ENCODE measurements at regions not wholly inside any gene's neighbourhood (a gene's known extent, or its start where the extent isn't known, plus 50 kb on each side); places are given as distances from the start of the nearest gene placed in this dataset.
"Not testable (repeated sequence)": the region's sequence is repeated elsewhere in the genome, so short reads cannot be mapped to it uniquely, and the experiment has no call there.

GRCh38 chr5:87150630-87151029 lies 117.1 kb upstream of the RASA1 start:
- no peak for DNase-seq

- no peak for DNase-seq
Measured at GRCh38 chr5:87151547-87151946, 116.1 kb upstream of the RASA1 start.

DNA sequence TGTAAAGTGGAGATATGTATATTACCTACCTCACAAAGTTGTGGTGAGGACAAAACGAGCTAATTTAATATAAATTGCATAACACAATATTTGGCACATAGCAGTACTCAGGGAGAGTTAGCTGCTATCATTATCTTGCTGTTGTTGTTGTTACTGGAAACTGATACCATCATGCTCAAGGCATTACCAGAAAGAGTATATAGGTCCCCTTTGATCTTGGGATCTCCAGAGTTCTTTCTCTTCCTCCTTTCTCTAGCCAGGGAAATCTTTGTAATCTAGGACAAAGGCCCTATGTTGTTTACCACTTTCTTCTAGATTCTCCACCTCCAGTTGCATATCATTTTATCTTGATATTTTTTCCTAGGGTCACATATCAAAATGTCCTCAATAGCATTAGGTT lies 114.8 kb upstream of the RASA1 start:
- no peak for DNase-seq

GRCh38 chr5:87154191-87154590 lies 113.5 kb upstream of the RASA1 start:
- DNase-seq: no peak

- DNase-seq: no peak
Measured at GRCh38 chr5:87155106-87155505, 112.6 kb upstream of the RASA1 start.

DNA sequence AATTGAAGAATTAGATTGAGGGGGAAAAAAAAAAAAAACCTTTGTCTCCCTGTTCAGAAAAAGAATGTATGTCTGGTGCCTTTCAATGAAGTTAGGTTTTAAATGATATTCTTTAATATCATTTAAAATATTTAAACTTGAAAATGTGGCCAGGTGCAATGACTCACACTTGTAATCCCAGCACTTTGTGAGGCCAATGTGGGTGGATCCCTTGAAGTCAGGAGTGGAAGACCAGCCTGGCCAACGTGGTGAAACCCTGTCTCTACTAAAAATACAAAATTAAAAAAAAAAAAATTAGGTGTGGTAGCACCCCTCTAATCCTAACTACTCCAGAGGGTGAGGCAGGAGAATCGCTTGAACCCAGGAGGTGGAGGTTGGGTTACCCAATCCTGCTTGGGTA lies 111.1 kb upstream of the RASA1 start:
- DNase-seq: no peak

DNA sequence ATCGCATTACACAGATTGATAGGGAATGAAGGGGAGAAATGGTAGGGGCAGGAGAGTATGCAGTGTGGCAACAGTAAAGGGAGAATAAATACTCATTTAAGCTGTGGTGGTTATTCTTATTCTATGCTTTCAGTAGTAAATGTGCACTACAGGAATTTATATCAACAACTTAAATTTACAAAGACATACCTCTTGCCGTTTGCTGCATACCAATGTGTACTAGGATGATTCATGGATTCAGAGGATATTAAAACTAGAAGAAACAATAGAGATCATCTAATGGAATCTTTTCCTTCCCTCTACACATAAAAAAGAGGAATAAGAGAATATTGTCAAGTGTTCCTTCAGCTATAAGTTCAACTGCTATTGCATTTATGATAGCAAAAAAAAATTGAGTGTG lies 103.3 kb upstream of the RASA1 start:
- no peak for DNase-seq

GRCh38 chr5:87169300-87169991 lies 98.2 kb upstream of the RASA1 start:
- no peak for DNase-seq

GRCh38 chr5:87170799-87171198 lies 96.9 kb upstream of the RASA1 start:
- no peak for DNase-seq

- no peak for DNase-seq
Measured at GRCh38 chr5:87182649-87183048, 85.0 kb upstream of the RASA1 start.

GRCh38 chr5:87183896-87184295 lies 83.8 kb upstream of the RASA1 start:
- DNase-seq: no peak

DNA sequence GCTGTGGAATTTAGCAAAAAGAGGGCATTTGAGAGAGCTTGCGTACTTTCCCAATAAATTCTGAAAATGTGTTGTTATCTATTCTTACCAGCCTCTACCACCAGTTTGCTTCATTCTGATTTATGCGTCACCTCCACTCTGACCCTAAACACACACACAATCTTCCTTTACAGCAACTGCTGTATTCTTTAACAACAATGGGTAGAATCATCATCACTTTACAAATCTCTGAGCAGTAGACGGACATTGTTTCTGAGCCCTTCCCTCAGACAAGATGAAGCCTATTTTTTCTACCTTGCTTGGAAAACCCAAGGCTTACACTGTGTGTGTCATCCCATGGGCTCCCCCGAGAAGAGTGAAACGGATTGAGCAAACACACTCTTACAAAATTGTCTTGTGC lies 83.1 kb upstream of the RASA1 start:
- no peak for DNase-seq

- no peak for DNase-seq
Measured at GRCh38 chr5:87185838-87186237, 81.8 kb upstream of the RASA1 start.

GRCh38 chr5:87188391-87188790 lies 79.3 kb upstream of the RASA1 start:
- no peak for DNase-seq

GRCh38 chr5:87190041-87190440 lies 77.6 kb upstream of the RASA1 start:
- DNase-seq: no peak

DNA sequence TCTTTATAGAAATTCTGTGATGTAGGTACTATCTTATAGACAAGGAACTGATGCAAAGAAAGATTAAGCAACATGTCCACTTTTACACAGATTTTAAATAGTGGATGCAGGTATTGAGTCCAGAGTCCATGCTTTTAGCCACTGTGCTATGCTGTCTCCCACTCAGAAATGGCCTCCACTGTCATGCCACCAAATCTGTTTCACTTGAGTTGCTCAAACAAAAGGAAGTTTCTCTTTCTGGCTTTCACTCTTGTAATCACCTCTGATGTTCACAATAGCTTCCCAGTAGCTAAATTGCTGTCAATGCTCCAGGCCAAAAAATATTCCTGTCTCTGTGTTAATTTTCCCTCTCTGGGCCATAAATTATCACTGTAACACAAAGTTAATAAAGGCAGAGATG lies 77.0 kb upstream of the RASA1 start:
- DNase-seq: no peak

GRCh38 chr5:87191645-87192044 lies 76.0 kb upstream of the RASA1 start:
- DNase-seq: no peak

- no peak for DNase-seq
Measured at GRCh38 chr5:87195104-87195591, 72.5 kb upstream of the RASA1 start.

- DNase-seq: no peak
Measured at GRCh38 chr5:87195616-87196015, 72.1 kb upstream of the RASA1 start.

GRCh38 chr5:87198010-87198409 lies 69.7 kb upstream of the RASA1 start:
- no peak for DNase-seq

GRCh38 chr5:87199246-87199645 lies 68.4 kb upstream of the RASA1 start:
- DNase-seq: not testable (repeated sequence)

DNA sequence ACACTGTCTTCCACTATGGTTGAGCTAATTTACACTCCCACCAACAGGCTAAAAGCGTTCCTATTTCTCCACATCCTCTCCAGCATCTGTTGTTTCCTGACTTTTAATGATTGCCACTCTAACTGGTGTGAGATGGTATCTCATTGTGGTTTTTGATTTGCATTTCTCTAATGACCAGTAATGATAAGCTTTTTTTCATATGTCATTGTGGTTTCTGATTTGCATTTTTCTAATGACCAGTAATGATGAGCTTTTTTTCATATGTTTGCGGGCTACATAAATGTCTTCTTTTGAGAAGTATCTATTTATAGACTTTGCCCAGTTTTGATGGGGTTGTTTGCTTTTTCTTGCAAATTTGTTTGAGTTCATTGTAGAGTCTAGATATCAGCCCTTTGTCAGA lies 68.0 kb upstream of the RASA1 start:
- not testable (repeated sequence) for DNase-seq

DNA sequence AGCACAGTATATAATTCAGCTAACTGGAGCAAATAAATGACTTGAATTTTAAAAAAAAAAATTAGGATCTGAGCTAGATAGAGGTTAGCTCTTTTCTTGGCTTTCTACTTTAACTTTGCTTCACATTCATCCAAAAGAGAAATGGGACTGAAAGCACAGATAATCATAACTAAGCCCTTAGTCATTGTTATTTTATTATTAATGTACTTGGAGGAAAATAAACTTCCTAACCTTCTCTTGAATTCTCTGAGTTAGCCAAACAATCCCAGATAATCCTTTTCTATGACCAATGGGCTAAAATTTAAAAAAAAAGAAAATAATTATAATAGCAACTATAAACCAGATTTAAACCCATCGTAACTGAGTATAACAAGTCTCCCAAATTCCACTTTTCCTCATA lies 57.6 kb upstream of the RASA1 start:
- DNase-seq: no peak

DNA sequence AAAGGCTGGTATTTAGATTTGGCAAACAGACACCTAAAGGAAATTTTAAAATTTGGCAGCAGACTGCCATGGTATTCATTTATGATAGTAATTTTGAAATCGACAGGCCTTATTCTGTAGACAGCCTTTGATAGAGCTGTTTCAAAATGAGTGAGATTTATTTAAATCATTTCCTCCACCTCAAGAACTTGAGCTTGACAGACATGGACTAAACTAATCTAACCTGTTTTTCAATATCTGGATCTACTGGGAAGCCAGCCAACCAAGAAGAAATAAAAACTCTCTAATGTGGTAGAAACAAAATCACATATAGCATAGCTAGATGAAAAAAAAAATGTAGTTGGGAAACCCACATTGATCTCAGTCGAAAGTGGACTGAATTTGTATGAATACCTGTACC lies 56.9 kb upstream of the RASA1 start:
- DNase-seq: no peak

GRCh38 chr5:87211676-87212075 lies 56.0 kb upstream of the RASA1 start:
- DNase-seq: no peak
